Uterus (tissue), 2 donors: ENCODE measurements at regions not wholly inside any gene's neighbourhood (a gene's known extent, or its start where the extent isn't known, plus 50 kb on each side); places are given as distances from the start of the nearest gene placed in this dataset.
"Not testable (repeated sequence)": the region's sequence is repeated elsewhere in the genome, so short reads cannot be mapped to it uniquely, and the experiment has no call there.

ENCODE experiments used
- CTCF ChIP-seq, 4 experiments: fragments of 200-600 bp in 2 of 4; fragments of 450-650 bp in 2 of 4; sonication (generic) in 2 of 4; IDR thresholded peaks; one replicate each; pipeline ENCODE4 v1.5.1; 2016 to 2019; ENCODE audit warnings: antibody characterized with exemption in 4 of 4, mild to moderate bottlenecking in 2 of 4, moderate library complexity in 1 of 4
- POLR2A ChIP-seq, 2 donors: fragments of 450-650 bp; IDR thresholded peaks; one replicate each; pipeline ENCODE4 v1.6.1; 2016; ENCODE audit warnings: antibody characterized with exemption in 2 of 2, mild to moderate bottlenecking in 1 of 2, moderate library complexity in 1 of 2

- TF ChIP-seq CTCF, POLR2A (IDR thresholded peaks at IDR 0.05): not testable (repeated sequence)
Measured at GRCh38 chr21:9837001-9837400, 684.4 kb upstream of the TPTE start.
